Subcutaneous abdominal adipose tissue (tissue), 5 donors: ENCODE measurements at regions not wholly inside any gene's neighbourhood (a gene's known extent, or its start where the extent isn't known, plus 50 kb on each side); places are given as distances from the start of the nearest gene placed in this dataset.

Experiments
- H3K27ac ChIP-seq: one replicate; pipeline ENCODE4 v1.7.0; 2013; ENCODE audit warnings: low read depth, mild to moderate bottlenecking, inconsistent platforms, low read length, moderate library complexity
- H3K27me3 ChIP-seq, 5 donors: one replicate each; pipeline ENCODE4 v1.7.0; 2013; ENCODE audit warnings: low read length in 5 of 5, inconsistent platforms in 1 of 5; ENCODE audit not compliant: control insufficient read depth in 5 of 5, insufficient read depth in 4 of 5
- H3K36me3 ChIP-seq, 5 donors: one replicate each; pipeline ENCODE4 v1.7.0; 2013; ENCODE audit warnings: low read length in 5 of 5; ENCODE audit not compliant: control insufficient read depth in 5 of 5, insufficient read depth in 5 of 5
- H3K4me1 ChIP-seq, 5 donors: one replicate each; pipeline ENCODE4 v1.7.0; 2013; ENCODE audit warnings: low read length in 5 of 5, mild to moderate bottlenecking in 3 of 5, moderate library complexity in 1 of 5; ENCODE audit not compliant: control insufficient read depth in 5 of 5, insufficient read depth in 5 of 5
- H3K4me3 ChIP-seq, 5 donors: one replicate each; pipeline ENCODE4 v1.7.0; 2013; ENCODE audit warnings: low read length in 5 of 5, low read depth in 1 of 5
- H3K9ac ChIP-seq, 5 donors: one replicate each; pipeline ENCODE4 v1.7.0; 2013; ENCODE audit warnings: low read length in 5 of 5, mild to moderate bottlenecking in 4 of 5, moderate library complexity in 3 of 5
- H3K9me3 ChIP-seq, 5 donors: one replicate each; pipeline ENCODE4 v1.7.0; 2013; ENCODE audit warnings: low read length in 5 of 5; ENCODE audit not compliant: control insufficient read depth in 5 of 5
- donor health status: healthy.
- donor health status: healthy.
- donor health status: healthy.
- donor health status: healthy.
- donor health status: healthy.

DNA sequence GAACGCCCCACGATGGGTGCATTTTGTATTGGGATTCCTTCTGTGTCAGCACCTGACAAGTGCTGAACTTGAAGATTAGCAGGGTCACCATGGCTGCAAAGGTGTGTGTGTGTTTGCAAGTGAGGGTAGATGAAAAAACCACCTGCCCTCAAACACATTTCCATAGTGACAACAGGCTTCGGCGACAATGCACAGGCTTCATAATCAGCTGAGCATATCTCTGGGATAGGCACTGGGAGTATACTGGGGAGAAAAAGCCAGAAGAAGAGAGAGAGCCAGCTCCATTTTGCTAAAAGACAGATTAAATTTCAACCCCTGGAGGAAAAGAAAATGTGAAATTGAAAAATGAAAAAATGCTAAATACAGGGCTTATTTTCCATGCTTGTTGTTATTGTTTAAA is 656.1 kb downstream of the INHBA start:
- peaks cover 5 to 24% (median 20%) of the 10 kb centered on the region in 5 donors for H3K4me1 ChIP-seq
- no peak overlapping the region for H3K4me3 ChIP-seq
- H3K36me3 ChIP-seq = no peaks in the 10 kb centered on the region
- H3K27me3 ChIP-seq = peaks cover 0 to 5% (median 0%) of the 10 kb centered on the region in 5 donors
- H3K9ac ChIP-seq = no peak overlapping the region
- peaks cover 0 to 5% (median 4%) of the 10 kb centered on the region in 5 donors for H3K9me3 ChIP-seq
- H3K27ac ChIP-seq = no peak overlapping the region

DNA sequence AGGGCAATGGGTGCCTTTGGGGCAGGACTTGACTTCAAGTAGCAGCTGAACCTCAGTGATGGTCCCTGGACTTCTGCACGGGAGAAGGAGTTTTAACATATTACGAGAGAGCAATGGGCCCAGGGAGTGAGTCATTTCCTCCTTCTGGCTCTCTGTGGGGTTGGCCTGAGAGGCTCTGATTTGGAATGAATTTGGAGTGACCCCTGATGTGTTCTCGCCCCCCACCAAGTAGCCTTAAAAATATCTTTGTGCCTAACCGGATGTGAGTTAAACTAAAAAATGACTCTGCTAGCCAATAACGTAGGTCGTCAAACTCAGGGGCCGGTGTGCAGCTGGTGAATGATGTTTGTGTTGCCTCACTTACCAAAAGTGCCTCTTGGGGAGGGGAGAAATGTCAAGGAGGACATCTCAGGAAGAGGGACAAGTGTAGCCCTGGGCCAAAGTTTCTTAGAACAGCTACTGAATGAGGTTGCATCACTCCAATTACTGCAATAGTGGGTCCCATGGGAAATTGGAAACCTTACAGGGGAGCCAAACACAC is 656.6 kb downstream of the INHBA start:
- no peak overlapping the region for H3K4me3 ChIP-seq
- H3K9me3 ChIP-seq = peaks cover 0 to 5% (median 4%) of the 10 kb centered on the region in 5 donors
- peaks cover 0 to 5% (median 0%) of the 10 kb centered on the region in 5 donors for H3K27me3 ChIP-seq
- H3K4me1 ChIP-seq = peaks cover 5 to 24% (median 20%) of the 10 kb centered on the region in 5 donors
- no peak overlapping the region for H3K9ac ChIP-seq
- no peak overlapping the region for H3K27ac ChIP-seq
- H3K36me3 ChIP-seq = no peaks in the 10 kb centered on the region

- no peak overlapping the region for H3K9ac ChIP-seq
- no peaks in the 10 kb centered on the region for H3K36me3 ChIP-seq
- H3K4me3 ChIP-seq = no peak overlapping the region
- H3K9me3 ChIP-seq = peaks cover 0 to 5% (median 4%) of the 10 kb centered on the region in 5 donors
- no peak overlapping the region for H3K27ac ChIP-seq
- peaks cover 0 to 5% (median 0%) of the 10 kb centered on the region in 5 donors for H3K27me3 ChIP-seq
- peaks cover 5 to 24% (median 20%) of the 10 kb centered on the region in 5 donors for H3K4me1 ChIP-seq
Measured at GRCh38 chr7:41045556-41046123, 657.2 kb downstream of the INHBA start.

GRCh38 chr7:41039981-41040380 is 662.9 kb downstream of the INHBA start:
- Histone ChIP-seq H3K9ac (no peak overlapping the region), H3K9me3 (peaks cover 0 to 5% (median 4%) of the 10 kb centered on the region in 5 donors), H3K27ac (no peak overlapping the region), H3K4me1 (no peaks in the 10 kb centered on the region), H3K4me3 (no peak overlapping the region), H3K36me3 (no peaks in the 10 kb centered on the region), H3K27me3 (peaks cover 0 to 5% (median 0%) of the 10 kb centered on the region in 5 donors)

DNA sequence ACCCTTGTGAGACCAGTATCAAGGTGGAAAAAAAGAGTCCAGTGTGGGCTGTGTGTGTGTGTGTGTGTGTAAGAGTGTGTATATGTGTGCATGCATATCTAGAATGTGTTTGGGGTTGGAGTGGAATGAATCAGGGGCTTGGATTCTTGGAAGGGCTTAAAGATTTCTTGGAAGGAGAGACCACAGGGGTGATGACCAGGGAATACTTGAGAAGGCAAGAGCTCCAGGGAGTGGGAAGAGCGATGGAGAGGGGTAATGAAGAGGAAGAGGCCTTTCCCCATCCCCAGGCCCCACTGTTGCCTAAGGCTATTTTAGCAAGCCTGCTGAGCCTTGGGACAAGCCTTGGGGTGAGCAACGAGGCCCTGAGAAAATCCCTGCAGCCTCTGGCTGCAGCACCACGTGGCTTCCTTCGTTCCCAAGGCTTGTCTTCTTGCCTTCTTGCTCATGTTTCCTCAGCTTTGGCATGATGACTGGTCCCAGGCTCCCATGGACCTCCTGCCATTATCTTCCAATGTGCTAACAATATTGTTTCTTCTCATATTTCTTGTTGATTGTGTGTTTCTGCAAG is 663.4 kb downstream of the INHBA start:
- Histone ChIP-seq H3K36me3 (no peaks in the 10 kb centered on the region), H3K4me3 (no peak overlapping the region), H3K4me1 (no peaks in the 10 kb centered on the region), H3K9me3 (peaks cover 0 to 5% (median 4%) of the 10 kb centered on the region in 5 donors), H3K9ac (no peak overlapping the region), H3K27ac (no peak overlapping the region), H3K27me3 (peaks cover 0 to 5% (median 0%) of the 10 kb centered on the region in 5 donors)

DNA sequence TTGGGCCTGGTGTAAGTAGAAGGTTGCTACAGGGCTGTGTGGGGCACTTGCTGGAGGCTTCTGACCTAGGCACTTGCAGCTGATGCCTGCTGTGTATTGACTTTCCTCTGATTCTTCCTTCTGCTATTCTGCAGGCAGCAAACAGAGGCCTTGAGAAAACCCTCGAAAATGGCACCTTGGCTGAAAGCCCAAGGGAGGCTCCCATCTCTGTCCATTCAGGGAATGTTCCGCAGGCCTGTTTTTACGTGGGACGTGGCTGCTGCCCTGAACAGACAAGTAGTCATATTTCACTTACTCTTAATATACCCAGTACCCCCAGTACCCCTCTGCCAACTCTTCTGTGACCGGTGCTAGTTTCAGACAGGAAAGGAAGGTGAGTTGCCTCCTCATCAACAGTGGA is 664.7 kb downstream of the INHBA start:
- H3K9ac ChIP-seq = no peak overlapping the region

GRCh38 chr7:41037691-41038090 is 665.2 kb downstream of the INHBA start:
- no peak overlapping the region for H3K4me3 ChIP-seq
- H3K9ac ChIP-seq = no peak overlapping the region
- H3K27me3 ChIP-seq = no peaks in the 10 kb centered on the region
- no peaks in the 10 kb centered on the region for H3K4me1 ChIP-seq
- H3K27ac ChIP-seq = no peak overlapping the region
- no peaks in the 10 kb centered on the region for H3K9me3 ChIP-seq
- H3K36me3 ChIP-seq = no peaks in the 10 kb centered on the region

More for the DNA sequence above, 664.7 kb downstream of the INHBA start:
- Histone ChIP-seq H3K9me3 (peaks cover 0 to 4% (median under 1%) of the 10 kb centered on the region in 5 donors), H3K27ac (no peak overlapping the region), H3K36me3 (no peaks in the 10 kb centered on the region), H3K27me3 (peaks cover 0 to 4% (median 0%) of the 10 kb centered on the region in 5 donors), H3K4me3 (no peak overlapping the region), H3K4me1 (no peaks in the 10 kb centered on the region)

- Histone ChIP-seq H3K36me3 (no peaks in the 10 kb centered on the region), H3K9me3 (no peaks in the 10 kb centered on the region), H3K4me1 (no peaks in the 10 kb centered on the region), H3K27ac (no peak overlapping the region), H3K4me3 (no peak overlapping the region), H3K9ac (no peak overlapping the region), H3K27me3 (no peaks in the 10 kb centered on the region)
Measured at GRCh38 chr7:41035794-41036193, 667.1 kb downstream of the INHBA start.

DNA sequence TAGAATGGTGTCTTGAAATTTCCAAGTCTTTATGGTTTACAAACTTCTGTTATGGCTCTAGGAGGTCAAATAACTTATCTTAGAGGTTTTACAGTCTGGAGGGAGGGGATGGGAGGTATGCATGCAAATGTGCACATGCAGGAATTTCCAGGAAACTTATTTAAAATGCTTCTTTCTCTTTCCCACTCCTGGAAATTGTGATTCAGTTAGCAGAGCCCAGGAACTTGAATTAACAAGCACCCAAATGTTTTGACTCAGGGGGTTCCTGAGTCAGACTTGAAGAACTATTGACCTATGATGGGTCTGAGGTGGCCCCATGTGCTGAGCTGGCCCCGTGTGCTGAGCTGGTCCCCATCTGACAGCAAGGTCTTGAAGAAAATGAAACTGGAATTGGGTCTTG is 669.4 kb downstream of the INHBA start:
- no peaks in the 10 kb centered on the region for H3K27me3 ChIP-seq
- H3K4me3 ChIP-seq = no peak overlapping the region
- H3K27ac ChIP-seq = no peak overlapping the region
- H3K36me3 ChIP-seq = no peaks in the 10 kb centered on the region
- H3K9me3 ChIP-seq = no peaks in the 10 kb centered on the region
- no peaks in the 10 kb centered on the region for H3K4me1 ChIP-seq
- H3K9ac ChIP-seq = no peak overlapping the region

DNA sequence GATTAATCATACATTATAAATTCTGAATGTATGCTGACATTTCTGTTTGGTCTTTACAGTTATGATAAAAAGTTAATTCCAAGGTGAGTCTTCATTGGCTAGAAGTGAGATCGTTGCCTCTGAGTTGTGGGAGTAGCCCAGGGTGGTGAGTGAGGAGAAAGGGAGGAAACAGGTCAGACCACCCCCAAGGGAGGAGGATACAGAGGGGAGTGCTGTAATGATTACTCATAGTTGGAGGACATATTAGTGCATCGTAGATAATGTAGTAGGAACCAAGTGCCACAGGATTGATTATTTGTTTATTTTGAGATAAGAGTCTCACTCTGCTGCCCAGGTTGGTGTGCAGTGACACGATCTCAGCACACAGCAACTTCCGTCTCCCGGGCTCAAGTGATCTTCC is 672.2 kb downstream of the INHBA start:
- H3K4me3 ChIP-seq = no peak overlapping the region
- H3K9ac ChIP-seq = no peak overlapping the region
- no peaks in the 10 kb centered on the region for H3K36me3 ChIP-seq
- no peak overlapping the region for H3K27ac ChIP-seq
- H3K4me1 ChIP-seq = no peaks in the 10 kb centered on the region
- H3K9me3 ChIP-seq = no peaks in the 10 kb centered on the region
- no peaks in the 10 kb centered on the region for H3K27me3 ChIP-seq
